Left renal cortex interstitium (tissue), 4 donors: ENCODE measurements at regions not wholly inside any gene's neighbourhood (a gene's known extent, or its start where the extent isn't known, plus 50 kb on each side); places are given as distances from the start of the nearest gene placed in this dataset.
A peak's percentile ranks its signal among the peaks of the same experiment; 100 is the strongest.

Source experiments
- DNase-seq, 4 donors: peaks; one replicate each; pipeline ENCODE4 v3.0.0-alpha.2; 2013; ENCODE audit warnings: low read depth in 4 of 4, low spot score in 2 of 4, missing footprints in 1 of 4

DNA sequence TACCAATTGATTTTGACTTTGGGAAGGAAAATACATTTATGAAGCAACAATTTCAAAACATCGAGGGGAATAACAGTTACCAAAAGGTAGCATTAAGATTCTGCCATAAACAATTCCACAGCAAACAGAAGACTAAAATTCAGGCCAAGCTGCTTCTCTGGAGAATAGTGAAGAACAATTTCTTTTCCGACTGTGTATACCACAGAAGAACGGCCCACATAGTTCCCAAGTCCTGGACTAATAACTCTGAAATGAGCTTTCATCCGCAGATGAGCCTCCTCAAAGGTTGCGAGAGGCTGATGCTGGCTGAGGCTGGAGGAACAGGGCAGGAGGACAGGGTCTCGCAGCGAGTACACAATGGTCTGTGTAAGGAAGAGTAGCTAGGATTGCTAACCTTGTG is 278.9 kb upstream of the TCF4 start:
- DNase-seq, result no peak

DNA sequence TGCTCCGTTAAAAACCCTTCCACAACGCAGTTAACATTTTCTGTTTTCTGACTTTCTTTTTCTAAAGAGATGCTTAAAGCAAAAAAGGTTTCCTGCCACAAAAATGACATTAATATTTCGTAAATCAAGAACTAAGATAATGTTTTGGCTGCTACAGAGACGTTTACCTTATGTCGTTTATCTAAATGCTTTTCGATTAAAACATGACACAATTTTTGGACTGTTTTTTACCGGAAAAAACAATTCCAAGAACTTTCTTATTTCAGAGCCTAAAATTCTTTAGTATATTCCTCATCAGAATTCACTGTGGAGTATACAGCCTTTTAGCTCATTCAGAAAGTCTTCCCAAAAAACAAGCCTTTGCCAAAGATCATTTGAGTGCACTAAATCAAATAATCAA is 278.0 kb upstream of the TCF4 start:
- no peak for DNase-seq

DNA sequence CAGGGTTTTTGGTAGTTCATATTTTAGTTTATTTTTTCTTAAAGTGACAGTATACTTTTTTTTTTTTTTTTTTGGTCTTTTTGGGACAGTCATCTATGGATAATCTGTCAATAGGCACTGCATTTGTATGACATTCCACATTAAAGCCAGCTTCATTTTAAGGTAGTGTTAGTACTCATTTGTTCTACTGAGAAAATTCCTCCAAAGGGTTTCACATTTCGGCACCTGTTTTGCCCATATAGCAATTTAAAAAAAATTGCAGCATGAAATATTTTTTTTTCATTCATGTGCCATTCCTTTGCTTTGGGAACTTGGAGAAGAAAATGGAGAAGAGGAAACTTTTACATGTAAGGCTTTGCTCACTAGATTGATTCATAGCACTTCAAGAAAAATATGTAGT is 276.3 kb upstream of the TCF4 start:
- no peak for DNase-seq

DNA sequence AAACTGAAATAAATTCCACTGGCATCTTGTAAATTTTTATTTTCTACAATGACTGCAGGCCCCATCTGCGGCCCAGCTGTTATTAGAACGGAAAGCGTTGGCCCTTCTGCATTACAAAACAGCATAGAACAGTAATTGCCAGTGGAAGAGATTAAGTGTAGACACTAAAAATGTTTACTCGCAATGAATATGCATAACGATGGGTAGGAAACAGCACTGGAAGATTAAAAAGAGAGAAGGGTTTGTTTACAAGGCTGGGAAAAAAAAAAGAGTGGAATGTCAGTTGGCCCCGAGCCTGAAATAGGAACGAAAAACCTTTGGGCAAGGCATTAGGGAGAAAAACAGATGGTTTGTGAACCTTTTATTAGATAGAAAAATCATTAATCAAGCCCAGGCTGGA is 275.9 kb upstream of the TCF4 start:
- DNase-seq, result peak in 3 of 4 donors; percentile 7 to 38 (median 28)

DNA sequence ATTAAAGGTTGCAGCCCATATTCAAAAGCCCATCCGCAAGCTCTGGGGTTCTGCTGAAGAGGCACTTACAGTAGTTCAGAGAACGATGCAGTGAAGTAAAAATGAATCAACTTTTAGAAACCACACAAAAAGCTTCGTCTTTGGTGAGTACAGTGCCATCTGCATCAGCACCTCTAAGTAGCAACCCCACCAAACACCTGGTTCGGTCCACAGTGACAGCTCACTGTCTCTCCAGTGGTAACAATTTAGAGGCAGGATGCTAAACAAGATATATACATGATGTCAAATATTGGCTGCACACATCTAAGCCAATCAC is 275.4 kb upstream of the TCF4 start:
- DNase-seq, result no peak

DNA sequence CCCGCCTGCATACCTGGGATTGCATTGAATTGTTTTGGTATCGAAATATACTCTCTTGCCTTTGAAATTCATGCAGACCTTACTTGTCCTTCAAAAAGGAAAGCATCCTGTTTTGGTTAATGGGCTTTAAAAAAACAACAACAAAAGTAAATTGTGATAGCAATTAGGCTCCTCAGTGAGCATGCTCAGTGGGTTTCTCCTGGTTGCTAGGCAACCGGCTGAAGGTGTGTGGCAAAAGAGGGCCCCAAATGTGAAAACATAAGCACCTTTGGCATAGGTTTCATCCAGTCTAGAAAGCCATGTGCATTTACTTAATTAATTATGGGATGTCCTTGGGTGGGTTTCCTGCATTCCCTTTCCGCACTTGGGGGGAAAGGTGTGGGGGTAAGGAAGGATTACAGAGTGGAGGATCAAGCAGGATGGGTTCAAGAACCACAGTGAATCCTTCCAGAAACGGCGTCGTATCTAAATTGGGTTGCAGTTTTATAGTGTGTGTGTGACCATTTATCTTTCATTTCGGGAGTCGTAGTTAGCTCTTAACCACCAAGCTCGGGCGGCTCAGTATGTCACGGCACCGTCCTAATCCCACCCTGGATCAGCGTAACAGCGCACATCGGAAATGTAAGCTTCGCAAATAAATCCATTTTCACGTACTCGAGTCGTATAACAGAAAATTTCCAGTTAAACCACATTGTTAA is 274.9 kb upstream of the TCF4 start:
- no peak for DNase-seq

DNA sequence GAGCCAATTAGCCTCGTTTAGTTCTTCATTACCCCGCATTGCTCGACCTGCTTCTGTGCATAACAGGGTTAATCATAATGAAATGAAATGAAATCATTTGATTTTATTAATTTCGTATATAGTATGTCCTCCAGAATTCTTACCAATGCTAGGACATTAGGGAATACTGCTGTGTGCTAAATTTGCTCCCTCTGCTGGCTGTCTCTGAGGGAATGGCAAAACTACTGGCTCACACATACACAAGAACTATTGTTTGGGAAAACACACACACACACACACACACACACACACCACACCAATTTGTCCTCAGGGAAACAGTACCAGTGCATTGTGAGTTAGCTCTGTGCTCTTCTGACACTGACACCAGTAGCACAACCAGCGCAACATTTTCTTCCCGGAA is 273.3 kb upstream of the TCF4 start:
- no peak for DNase-seq

DNA sequence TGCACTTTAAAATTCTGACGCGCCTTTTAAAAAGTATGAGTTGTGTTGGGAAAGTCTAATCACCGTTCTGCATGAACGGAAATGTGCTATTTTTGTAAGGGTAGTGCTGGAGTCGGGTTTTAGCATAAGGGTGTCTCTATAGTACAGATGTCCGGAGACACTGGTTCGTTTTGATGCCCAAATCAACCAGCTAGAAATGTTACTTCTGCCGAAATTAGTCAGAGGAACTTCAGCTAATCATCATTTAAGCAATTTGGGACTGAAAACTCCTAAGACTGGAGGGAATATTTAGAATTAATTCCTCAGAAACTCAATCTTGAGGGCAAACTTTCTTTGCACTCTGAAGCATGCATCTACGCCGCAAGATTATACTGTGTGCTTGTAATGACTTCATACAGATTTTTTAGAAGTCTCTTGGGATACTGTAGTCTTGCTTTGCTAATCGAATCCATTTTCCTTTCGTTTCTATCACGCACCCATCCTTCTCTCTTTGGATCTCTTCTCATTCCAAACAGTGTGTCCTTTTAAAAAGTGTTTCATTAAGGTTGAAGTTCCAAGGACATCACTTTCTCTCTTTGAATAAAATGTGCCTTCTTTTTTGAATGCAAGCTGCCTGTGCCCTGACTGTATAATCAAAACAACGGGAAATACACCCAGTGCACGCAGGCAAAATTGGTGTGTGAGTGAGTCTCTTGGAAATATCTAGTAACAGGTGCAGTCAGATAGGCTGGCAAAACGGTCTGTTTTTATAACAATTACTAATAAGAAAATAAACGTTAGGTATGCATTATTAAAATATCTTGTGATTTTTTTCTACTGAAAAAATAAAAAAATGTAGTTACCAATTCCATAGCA is 270.9 kb upstream of the TCF4 start:
- DNase-seq, result no peak

DNA sequence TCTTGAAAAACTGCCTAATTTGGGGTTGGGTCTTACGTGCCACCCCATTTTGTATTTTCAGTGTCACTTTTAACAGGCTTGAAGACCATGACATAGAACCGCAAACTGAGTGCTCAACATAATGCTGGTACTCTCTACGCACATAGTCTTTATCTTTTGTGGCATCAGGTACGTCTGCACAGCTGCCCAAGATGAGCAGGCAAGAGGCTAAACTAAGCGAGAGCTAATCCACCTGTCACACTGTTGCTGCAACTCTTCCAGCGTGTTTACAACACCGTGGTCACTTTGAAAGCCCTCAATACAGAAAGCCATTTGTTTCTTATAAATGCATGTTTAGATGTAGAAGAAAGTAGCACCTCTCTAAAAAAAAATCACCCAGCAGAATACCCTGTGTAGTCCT is 270.0 kb upstream of the TCF4 start:
- DNase-seq, result no peak

DNA sequence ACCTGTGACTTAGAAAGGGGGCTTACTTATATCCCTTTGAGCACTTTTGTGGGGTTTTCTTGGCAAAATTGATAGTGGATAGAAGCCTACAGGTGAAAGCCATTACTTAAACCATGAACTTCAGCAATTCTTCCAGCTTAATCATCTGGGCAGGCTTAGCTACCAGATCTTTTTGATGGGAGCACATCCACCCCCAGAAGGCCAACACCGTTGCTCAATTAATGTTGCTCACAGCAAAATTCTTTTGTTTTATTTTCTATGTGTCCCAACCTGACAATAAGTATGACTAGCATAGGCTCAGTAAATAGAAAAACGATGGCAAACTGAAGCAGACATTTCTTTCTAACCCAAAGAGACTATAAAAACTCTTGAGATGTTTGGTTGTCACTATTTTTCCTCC is 269.4 kb upstream of the TCF4 start:
- no peak for DNase-seq

DNA sequence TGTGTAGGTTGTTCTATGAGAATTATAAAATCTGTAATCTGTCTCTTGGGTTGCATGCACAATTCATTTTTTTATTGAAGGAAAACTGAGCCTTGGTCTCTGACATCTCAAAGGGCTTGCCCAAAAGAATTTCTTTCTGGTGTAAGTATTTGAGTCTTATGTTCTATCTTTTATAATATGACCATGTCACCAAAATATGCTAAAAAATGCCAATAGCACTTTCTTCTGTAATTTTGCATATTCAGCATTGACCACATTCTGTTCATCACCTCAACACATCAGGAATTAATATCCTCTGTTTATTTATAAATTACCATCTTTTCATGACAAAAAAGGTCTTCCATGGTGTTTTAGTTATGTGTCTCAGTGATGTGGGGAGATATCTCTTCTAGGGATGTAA is 268.7 kb upstream of the TCF4 start:
- DNase-seq, result no peak

DNA sequence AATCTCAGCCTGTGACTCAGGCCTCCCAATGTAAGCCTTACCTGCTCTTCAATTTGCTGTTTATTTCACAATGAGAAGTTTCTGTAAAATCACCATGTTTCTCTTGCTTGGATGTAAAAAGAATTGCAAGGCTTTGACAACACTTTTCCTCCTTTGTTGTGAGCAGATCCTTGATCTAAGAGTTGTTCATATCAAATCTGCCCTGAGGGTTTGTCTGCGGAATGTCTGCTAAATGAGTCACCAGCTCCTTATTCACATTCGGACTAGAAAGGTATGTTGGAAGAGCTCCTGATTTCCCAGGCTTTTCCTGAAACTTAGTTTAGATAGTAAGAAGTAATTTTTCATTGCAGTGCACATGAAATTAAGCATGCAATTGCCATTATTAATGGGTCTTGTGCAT is 268.2 kb upstream of the TCF4 start:
- DNase-seq, result no peak

DNA sequence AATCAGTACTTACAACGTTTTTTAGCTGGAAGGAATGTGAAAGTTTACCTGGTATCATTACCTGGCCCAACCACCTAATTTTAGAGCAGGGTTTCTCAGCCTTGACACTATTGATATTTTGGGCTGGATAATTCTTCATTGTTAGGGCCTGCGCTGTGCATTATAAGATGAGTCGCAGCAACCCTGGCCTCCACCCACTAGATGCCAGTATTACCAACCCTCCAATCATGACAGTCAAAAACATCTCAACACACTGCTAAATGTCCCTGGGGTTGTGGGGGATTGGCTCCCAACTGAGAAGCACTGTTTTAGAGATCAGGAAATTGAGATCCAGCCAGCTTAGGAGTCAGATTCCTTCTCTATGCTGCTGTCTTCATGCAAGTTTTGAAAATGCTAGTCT is 265.3 kb upstream of the TCF4 start:
- no peak for DNase-seq

DNA sequence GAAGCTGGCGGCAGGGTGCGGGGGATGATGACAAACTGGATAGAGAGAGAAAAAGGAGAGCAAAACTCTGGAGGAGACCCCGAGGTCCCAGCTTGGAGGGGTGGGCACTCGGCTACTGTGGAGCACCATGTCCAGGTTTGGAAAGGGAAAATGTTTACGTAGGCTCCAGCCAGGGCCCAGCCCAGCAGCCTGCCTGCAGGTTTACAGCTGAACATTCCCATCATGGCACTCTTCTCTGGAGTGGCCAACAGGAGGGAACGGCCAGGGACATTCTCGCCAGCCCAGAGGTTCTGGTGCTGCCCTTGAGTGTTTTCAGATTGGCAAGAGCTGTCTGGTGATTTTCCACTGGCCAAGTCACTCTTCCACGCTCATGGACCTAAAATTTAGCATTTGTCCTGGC is 262.9 kb upstream of the TCF4 start:
- no peak for DNase-seq

DNA sequence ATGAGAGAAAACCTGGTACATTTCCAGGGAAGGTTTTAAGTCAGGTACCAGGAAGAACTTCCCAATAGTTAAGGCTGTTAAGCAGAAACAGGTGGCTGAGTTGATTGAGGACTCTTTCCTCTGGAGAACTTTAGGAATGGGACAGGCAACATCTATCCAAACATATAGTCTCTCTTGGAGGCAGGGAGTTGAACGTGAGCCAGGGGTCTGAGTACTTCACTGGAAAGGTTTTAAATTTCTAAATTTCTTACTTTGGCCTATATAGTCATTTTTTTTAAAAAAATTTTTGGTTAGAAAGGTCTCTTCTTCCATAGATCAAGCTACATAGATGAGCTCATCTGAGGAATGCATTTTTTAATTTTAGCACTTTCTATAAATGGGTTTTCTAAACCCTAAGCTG is 261.4 kb upstream of the TCF4 start:
- no peak for DNase-seq

DNA sequence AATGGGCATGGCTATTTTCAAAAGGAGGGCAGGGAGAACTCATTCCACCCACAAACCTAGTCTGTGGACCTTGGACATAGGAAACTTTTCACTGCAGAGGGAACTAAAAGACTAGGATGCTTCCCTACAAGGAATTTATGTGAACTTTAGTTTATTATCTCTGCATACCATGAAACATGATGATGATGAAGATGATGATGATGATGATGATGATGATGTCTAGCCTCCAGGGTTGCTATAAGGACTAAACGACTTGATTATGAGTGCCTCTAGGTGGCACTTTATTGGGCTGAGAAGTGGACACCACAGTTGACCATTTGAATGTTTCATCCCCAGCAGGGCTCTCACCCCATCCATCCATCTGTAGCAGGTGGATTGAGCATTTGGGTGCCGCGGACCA is 260.0 kb upstream of the TCF4 start:
- DNase-seq, result no peak

DNA sequence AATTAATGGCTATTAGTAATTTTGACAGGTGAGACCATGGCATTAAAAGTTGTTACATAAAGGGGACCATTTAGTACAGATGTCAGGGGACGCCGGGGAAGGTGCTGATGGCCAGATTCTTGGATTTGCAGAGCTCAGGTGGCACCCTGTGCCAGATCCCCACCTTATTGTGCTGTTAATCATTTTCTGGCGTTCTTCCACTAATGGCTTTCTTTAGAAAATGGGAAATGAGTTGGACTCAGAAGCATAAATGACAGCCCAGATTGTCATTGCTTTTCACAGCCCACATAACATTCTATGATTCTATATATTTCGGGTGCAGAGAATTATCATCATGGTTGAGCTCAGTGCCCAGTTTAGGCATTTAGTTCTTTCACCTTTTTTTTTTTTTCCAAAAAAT is 257.2 kb upstream of the TCF4 start:
- no peak for DNase-seq

DNA sequence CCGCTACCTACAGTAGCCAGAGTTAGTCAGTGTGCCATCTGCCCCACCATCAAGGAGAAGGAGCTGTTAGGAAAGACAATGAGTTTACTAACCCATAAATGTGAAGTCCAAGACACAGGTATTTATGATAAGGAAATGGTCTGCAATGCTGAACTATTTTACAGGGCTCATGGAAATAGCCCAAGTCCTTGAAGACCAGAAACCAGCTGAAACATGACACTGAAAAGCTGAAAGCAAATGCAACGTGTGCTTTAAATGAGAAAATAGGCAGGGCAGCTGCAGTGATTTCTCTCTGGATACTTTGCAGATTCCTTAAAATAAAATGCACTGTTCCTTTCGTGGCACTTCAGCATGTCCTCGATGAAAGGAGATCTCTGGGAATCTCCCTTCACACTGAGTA is 256.4 kb upstream of the TCF4 start:
- DNase-seq, result no peak

DNA sequence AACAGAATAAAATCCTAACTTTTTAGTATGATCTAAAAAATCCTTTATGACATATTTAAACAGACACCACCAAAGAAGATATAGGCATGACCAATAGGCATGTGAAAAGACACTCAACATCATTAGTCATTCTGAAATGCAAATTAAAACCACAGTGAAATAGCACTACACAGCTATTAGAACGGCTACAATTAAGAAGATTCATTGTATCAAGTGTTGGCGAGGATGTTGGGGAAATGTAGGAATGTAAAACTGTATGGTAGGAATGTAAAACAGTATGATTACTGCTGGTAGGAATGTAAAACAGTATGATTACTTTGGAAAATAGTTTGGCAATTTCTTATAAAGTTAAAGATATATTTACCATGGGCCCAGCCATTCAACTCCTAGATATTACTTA is 253.3 kb upstream of the TCF4 start:
- DNase-seq, result no peak

DNA sequence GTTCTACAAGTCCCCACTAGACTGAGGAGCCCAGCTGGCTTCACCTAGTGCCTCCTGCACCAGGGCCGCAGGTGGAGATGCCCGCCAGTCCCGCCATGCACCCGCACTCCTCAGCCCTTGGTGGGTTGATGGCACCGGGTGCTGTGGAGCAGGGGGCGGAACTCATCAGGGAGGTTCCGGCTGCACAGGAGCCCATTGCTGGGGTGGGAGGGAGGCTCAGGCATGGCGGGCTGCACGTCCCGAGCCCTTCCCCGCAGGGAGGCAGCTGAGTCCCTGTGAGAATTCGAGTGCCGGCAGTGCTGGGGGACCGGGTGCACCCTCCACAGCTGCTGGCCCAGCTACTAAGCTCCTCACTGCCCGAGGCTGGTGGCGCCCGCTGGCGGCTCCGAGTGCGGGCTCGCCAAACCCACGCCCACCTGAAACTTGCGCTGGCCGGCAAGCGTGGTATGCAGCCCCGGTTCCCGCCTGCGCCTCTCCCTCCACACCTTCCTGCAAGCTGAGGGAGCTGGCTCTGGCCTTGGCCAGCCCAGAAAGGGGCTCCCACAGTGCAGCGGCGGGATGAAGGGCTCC is 252.7 kb upstream of the TCF4 start:
- no peak for DNase-seq

DNA sequence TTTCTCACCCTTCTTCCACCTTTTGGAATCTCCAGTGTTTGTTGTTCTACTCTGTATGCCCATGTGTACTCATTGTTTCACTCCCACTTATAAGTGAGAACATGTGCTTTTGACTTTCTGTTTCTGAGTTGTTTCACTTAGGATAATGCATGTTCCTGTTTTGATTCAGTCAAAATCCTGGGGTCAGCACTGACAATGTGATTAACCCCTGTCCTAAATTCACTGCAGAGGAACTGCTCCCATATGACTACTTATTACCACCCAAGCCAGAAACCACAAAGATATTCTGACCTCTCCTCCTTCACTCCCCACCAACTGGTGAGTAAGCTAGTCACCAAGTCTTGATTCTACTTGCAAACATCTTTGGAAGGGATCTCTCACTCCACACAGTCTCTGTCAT is 251.4 kb upstream of the TCF4 start:
- DNase-seq, result no peak

DNA sequence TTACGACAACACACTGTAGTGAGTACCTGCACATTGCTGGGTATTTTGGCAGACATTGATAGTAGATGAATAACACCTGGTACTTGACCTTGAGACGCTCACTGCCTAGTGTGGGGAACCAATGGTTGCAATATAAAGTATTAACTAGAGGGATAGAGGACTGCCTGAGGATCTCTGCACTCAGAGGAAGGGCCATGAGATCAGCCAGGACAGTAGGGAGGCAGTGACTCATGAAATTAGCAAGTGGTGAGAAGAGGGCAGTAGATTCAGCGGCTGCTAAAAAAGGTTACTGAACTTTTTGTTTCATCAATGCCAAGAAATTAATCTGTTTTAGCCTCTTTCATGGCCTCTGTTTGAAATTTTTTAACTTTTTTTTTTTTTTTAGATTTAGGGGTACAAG is 250.8 kb upstream of the TCF4 start:
- DNase-seq, result no peak
